ENCODE measurements at regions not wholly inside any gene's neighbourhood (a gene's known extent, or its start where the extent isn't known, plus 50 kb on each side); places are given as distances from the start of the nearest gene placed in this dataset.

DNA sequence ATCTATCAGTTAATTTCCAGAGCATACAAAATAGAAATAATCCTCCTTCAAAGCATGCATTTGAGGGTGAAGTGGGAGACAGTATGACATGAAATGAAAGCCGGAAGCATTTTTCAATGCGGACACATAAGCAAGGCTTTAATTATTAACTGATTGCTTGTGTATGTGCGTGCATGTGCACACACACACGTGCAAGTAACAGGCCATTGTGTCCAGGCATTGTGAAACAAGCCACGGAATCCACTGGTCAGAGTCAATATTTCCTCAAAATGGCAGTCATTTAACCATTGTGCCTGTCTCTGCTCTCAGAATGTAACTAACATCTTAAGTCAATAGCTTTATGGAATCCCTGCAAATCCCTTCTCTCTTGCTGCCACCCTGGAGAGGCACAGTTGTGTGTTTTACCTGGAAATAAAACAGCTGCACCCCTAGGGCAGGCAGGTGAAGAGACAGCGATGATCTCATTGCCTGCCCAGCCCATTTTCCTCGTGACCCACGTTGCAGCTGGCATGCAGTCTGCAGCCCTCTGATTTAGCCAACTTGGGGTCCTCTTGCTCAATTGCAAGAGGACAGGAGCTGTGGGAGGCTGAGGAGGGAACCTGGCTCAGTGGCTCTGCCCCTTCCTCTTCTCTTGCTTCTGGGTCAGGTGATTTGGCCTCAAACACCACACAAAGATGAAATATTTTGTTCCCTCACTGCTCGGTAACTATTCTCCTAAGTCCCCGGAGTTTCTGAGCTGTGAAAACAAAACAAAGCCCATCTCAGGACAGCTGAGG, 500.9 kb upstream of the ZMIZ1 start:
- TF ChIP-seq, protein P1, sequence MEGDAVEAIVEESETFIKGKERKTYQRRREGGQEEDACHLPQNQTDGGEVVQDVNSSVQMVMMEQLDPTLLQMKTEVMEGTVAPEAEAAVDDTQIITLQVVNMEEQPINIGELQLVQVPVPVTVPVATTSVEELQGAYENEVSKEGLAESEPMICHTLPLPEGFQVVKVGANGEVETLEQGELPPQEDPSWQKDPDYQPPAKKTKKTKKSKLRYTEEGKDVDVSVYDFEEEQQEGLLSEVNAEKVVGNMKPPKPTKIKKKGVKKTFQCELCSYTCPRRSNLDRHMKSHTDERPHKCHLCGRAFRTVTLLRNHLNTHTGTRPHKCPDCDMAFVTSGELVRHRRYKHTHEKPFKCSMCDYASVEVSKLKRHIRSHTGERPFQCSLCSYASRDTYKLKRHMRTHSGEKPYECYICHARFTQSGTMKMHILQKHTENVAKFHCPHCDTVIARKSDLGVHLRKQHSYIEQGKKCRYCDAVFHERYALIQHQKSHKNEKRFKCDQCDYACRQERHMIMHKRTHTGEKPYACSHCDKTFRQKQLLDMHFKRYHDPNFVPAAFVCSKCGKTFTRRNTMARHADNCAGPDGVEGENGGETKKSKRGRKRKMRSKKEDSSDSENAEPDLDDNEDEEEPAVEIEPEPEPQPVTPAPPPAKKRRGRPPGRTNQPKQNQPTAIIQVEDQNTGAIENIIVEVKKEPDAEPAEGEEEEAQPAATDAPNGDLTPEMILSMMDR (IDR thresholded peaks at IDR 0.05), result no peak
- TF ChIP-seq POLR2A (IDR thresholded peaks at IDR 0.05), result no peak

Measured in thyroid gland (tissue), 4 donors.